ENCODE measurements at regions not wholly inside any gene's neighbourhood (a gene's known extent, or its start where the extent isn't known, plus 50 kb on each side); places are given as distances from the start of the nearest gene placed in this dataset.

DNA sequence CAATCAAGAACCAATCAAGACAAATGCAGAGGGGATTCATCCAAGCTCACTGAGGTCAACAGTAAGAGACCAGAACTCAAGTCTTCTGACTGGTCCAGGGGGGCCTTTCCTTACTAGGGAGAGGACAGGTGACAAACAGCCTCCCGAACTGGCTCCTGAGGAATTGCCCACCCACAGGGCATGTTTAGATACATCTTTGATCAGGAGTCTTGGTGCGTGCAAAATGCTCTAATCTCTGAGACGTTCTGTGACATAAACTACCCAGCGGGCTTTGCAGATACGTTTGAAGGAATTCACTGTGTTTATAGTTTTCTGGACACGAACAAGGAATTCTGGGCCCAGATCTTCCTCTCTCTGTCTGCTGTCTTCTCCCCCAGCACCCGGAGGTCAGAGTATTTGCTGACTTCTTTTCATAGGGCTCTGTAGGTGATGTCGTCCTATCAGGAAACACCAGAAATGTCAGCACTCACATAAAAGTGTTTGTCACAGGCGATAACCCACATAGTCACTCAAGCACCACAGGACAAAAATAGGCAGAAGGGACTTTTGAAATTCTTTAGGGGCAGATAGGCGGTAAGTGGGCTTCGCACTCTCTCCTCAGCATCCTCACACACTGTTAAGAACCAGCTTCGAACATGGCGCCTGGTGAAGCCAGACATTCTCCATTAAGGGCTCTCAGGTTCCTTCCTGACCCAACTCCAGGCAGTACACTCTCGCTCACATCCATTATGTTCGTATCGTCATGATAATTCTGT is 349.0 kb downstream of the CYRIA start:
- no peaks in the 10 kb centered on the region for H3K4me1 ChIP-seq
- no peak overlapping the region for H3K4me2 ChIP-seq (ENCODE audit: low read length)
- TF ChIP-seq, protein P1, sequence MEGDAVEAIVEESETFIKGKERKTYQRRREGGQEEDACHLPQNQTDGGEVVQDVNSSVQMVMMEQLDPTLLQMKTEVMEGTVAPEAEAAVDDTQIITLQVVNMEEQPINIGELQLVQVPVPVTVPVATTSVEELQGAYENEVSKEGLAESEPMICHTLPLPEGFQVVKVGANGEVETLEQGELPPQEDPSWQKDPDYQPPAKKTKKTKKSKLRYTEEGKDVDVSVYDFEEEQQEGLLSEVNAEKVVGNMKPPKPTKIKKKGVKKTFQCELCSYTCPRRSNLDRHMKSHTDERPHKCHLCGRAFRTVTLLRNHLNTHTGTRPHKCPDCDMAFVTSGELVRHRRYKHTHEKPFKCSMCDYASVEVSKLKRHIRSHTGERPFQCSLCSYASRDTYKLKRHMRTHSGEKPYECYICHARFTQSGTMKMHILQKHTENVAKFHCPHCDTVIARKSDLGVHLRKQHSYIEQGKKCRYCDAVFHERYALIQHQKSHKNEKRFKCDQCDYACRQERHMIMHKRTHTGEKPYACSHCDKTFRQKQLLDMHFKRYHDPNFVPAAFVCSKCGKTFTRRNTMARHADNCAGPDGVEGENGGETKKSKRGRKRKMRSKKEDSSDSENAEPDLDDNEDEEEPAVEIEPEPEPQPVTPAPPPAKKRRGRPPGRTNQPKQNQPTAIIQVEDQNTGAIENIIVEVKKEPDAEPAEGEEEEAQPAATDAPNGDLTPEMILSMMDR (IDR thresholded peaks at IDR 0.05) = no peak
- H3K9ac ChIP-seq = no peak overlapping the region
- H3K36me3 ChIP-seq (ENCODE audit: control insufficient read depth, insufficient read depth, low read length) = no peaks in the 10 kb centered on the region
- H2AFZ ChIP-seq = no peak overlapping the region
- no peaks in the 10 kb centered on the region for H3K79me2 ChIP-seq
- H3K27me3 ChIP-seq (ENCODE audit: control insufficient read depth, insufficient read depth, low read length) = no peaks in the 10 kb centered on the region
- H3K4me3 ChIP-seq (ENCODE audit: low read depth, low read length) = no peak overlapping the region
- H3K27ac ChIP-seq = no peak overlapping the region
- no peaks in the 10 kb centered on the region for H3K9me3 ChIP-seq (ENCODE audit: control insufficient read depth, low read length)

DNA sequence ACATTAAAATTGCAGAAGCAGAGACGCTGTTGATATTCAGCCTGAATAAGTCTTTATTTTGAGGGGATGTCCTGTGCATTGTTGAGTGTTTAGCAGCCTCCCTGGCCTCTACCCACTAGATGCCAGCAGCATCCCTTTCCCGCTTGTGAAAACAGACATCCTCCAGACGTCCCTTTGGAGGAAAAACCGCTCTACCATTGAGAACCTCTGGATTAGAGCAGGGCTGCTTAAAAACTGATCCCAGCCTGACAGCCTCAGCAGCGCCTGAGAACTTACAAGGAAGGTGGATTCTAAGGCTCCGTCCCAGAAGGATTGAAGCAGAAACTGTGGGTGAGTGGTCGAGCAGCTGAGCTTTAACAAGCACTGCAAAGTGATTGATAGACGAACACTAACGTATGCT is 349.7 kb downstream of the CYRIA start:
- Histone ChIP-seq H3K27me3 (ENCODE audit: control insufficient read depth, insufficient read depth, low read length) (no peaks in the 10 kb centered on the region), H3K9me3 (ENCODE audit: control insufficient read depth, low read length) (no peaks in the 10 kb centered on the region), H3K36me3 (ENCODE audit: control insufficient read depth, insufficient read depth, low read length) (no peaks in the 10 kb centered on the region), H2AFZ (no peak overlapping the region), H3K4me3 (ENCODE audit: low read depth, low read length) (no peak overlapping the region), H3K4me2 (ENCODE audit: low read length) (no peak overlapping the region), H3K79me2 (no peaks in the 10 kb centered on the region), H3K27ac (no peak overlapping the region), H3K4me1 (no peaks in the 10 kb centered on the region), H3K9ac (no peak overlapping the region)
- TF ChIP-seq, protein P1 (IDR thresholded peaks at IDR 0.05) = no peak

DNA sequence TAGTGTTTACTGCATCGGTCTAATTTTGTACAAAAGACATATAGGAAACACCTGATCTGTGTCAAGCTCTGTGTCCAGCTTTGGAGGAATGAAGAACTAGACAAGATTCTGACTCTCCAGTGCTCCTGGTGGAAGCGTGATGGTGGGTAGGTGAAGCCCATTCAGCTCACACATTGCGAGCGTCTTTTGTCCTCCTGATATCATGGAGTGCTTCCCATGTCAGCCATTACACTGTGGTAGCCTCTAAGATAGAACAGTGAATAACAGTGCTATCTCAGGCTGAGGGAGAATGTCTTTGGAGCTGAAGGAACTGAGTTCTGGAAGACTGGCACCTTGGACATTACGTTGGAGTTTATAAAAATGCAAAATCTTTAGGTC is 350.2 kb downstream of the CYRIA start:
- no peak overlapping the region for H3K27ac ChIP-seq
- H3K36me3 ChIP-seq (ENCODE audit: control insufficient read depth, insufficient read depth, low read length) = no peaks in the 10 kb centered on the region
- H3K9me3 ChIP-seq (ENCODE audit: control insufficient read depth, low read length) = no peaks in the 10 kb centered on the region
- no peak overlapping the region for H3K9ac ChIP-seq
- H3K4me2 ChIP-seq (ENCODE audit: low read length) = no peak overlapping the region
- H3K27me3 ChIP-seq (ENCODE audit: control insufficient read depth, insufficient read depth, low read length) = no peaks in the 10 kb centered on the region
- H3K79me2 ChIP-seq = no peaks in the 10 kb centered on the region
- H3K4me1 ChIP-seq = no peaks in the 10 kb centered on the region
- TF ChIP-seq, protein P1 (IDR thresholded peaks at IDR 0.05) = no peak
- no peak overlapping the region for H2AFZ ChIP-seq
- no peak overlapping the region for H3K4me3 ChIP-seq (ENCODE audit: low read depth, low read length)

DNA sequence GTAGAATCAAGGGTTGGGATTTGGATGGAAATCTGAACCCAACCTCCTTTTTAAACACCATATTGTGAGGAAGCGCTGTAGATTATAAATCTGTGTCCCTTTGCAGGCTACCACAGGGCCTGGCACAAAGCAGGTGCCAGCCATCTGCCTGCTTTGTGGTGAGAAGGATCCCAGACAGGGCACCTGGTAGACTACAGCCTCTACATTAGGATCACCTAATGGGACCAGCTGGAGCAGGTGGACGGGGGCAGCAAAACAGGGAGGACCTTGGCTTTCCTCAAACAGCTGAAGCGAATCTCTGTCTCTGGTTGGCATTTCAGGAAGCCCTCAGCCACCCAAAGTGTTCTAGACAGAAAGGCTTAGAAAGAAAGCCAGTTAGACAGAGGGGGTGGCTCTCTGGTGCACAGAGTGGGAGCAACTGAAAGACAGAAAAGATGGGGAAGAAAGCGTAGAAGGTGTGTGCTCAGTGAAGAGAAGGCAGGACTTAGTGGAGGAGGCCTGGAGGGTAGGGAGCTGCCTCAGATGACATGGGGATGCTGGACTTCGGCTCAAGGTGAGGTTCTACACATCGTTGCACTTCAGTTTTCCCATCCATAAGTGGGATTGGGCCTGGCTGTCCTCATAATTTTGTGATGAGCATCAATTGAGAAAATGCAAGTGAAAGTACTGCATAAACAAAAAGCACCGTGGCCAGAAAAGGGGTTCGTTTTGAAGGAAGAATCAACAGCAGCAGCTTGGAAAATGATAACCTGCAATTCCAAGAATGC is 350.8 kb downstream of the CYRIA start:
- TF ChIP-seq, protein P1 (IDR thresholded peaks at IDR 0.05) = no peak
- H3K36me3 ChIP-seq (ENCODE audit: control insufficient read depth, insufficient read depth, low read length) = no peaks in the 10 kb centered on the region
- no peaks in the 10 kb centered on the region for H3K4me1 ChIP-seq
- no peaks in the 10 kb centered on the region for H3K9me3 ChIP-seq (ENCODE audit: control insufficient read depth, low read length)
- H3K9ac ChIP-seq = no peak overlapping the region
- no peak overlapping the region for H2AFZ ChIP-seq
- H3K27ac ChIP-seq = no peak overlapping the region
- H3K4me3 ChIP-seq (ENCODE audit: low read depth, low read length) = no peak overlapping the region
- no peaks in the 10 kb centered on the region for H3K27me3 ChIP-seq (ENCODE audit: control insufficient read depth, insufficient read depth, low read length)
- H3K4me2 ChIP-seq (ENCODE audit: low read length) = no peak overlapping the region
- no peaks in the 10 kb centered on the region for H3K79me2 ChIP-seq
